GM10248 (cell line): ENCODE measurements at regions not wholly inside any gene's neighbourhood (a gene's known extent, or its start where the extent isn't known, plus 50 kb on each side); places are given as distances from the start of the nearest gene placed in this dataset.

Source experiments
- CTCF ChIA-PET: fragments of 300-600 bp; sonication (Branson Sonifier 250); formaldehyde crosslinking; extraction: SDS; loops from one replicate; lab custom pipeline; 2021; ENCODE audit warnings: antibody characterized with exemption; lab: Yijun Ruan, JAX
- POLR2A ChIA-PET: fragments of 350-650 bp; sonication (Branson Sonifier 250); formaldehyde crosslinking; extraction: SDS; loops from one replicate; lab custom pipeline; 2020; ENCODE audit warnings: antibody characterized with exemption; lab: Yijun Ruan, JAX
- DNase-seq: peaks from one replicate; pipeline ENCODE4 v3.0.0; 2012; ENCODE audit errors: extremely low spot score
- CTCF ChIP-seq: IDR thresholded peaks from 2 replicates; pipeline ENCODE4 v1.5.1; 2012; ENCODE audit warnings: mild to moderate bottlenecking, low read depth; ENCODE audit errors: extremely low read depth, missing control alignments, control extremely low read depth

GRCh38 chr3:82261013-82261412 lies 499.6 kb upstream of the GBE1 start:
- no peak for DNase-seq
- POLR2A ChIA-PET = no interaction called here
- TF ChIP-seq CTCF = no peak
- CTCF ChIA-PET = interaction anchor here (1.1 to 1.4 kb wide), 2 partner anchors 9 to 21 kb away, joined by 3 to 4 read pairs; no protein-coding TSS in a partner anchor

GRCh38 chr3:82259994-82260393 lies 498.5 kb upstream of the GBE1 start:
- DNase-seq = no peak
- ChIA-PET CTCF (no interaction called here), POLR2A (no interaction called here)
- no peak for TF ChIP-seq CTCF

GRCh38 chr3:82240322-82240721 lies 478.9 kb upstream of the GBE1 start:
- DNase-seq = no peak
- ChIA-PET POLR2A (no interaction called here), CTCF (interaction anchor here (0.9 kb wide), 1 partner anchor 10 kb away, joined by 3 read pairs; no protein-coding TSS in a partner anchor)
- TF ChIP-seq CTCF = no peak

GRCh38 chr3:82236257-82236656 lies 474.8 kb upstream of the GBE1 start:
- ChIA-PET POLR2A (no interaction called here), CTCF (interaction anchor here (0.9 kb wide), 1 partner anchor 8 kb away, joined by 4 read pairs; no protein-coding TSS in a partner anchor)
- DNase-seq = no peak
- TF ChIP-seq CTCF = no peak

- ChIA-PET CTCF (interaction anchor here (1.1 to 1.5 kb wide), 3 partner anchors 15 to 17 kb away, joined by 4 read pairs; no protein-coding TSS in a partner anchor), POLR2A (no interaction called here)
- peak; percentile 19 for DNase-seq
- TF ChIP-seq CTCF = no peak
These were observed 468.0 kb upstream of the GBE1 start for GRCh38 chr3:82229397-82229796.

GRCh38 chr3:82224661-82225060 lies 463.2 kb upstream of the GBE1 start:
- DNase-seq = no peak
- ChIA-PET POLR2A (no interaction called here), CTCF (no interaction called here)
- no peak for TF ChIP-seq CTCF
